ENCODE measurements at regions not wholly inside any gene's neighbourhood (a gene's known extent, or its start where the extent isn't known, plus 50 kb on each side); places are given as distances from the start of the nearest gene placed in this dataset.
A peak's percentile ranks its signal among the peaks of the same experiment; 100 is the strongest.
"Not testable (repeated sequence)": the region's sequence is repeated elsewhere in the genome, so short reads cannot be mapped to it uniquely, and the experiment has no call there.

DNA sequence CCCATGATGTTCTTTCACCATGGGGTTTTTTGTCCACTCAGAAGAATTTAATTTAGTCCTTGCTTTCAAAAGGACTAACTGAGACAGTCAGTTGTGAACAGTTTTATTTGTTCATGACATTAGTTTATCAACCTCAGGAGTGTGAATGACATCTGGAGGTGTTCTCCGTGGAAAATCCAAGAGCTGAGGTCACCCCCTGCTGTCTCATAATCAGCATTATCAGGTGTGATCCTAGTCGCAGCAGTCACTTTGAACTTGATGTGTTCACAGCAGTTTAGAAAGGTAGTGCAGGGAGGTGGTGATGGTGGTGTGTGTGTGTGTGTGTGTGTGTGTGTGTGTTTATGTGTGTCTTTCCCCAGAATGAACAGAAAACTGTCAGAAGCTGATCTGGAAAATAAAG lies 1760.8 kb upstream of the PCDH10 start:
- no peak for DNase-seq

DNA sequence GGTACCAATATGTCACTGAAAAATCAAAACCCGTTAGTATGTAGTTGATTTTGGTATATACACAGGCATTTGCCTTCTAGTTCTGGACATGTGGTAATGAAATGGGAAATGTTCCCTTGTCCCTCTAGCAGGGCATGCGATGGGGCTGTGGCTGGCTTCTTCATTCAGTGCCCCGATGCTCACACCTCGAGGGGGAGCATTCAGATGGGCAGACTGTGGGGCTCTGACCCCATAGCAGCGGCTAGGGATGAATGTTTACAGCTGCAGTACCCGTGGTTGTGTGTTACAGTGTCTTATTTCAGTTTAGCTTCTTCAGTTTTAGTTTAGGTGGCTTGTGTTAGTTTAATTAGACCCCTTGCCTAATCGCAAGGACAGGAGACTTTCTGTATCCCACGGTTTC lies 1741.0 kb upstream of the PCDH10 start:
- DNase-seq, result no peak

DNA sequence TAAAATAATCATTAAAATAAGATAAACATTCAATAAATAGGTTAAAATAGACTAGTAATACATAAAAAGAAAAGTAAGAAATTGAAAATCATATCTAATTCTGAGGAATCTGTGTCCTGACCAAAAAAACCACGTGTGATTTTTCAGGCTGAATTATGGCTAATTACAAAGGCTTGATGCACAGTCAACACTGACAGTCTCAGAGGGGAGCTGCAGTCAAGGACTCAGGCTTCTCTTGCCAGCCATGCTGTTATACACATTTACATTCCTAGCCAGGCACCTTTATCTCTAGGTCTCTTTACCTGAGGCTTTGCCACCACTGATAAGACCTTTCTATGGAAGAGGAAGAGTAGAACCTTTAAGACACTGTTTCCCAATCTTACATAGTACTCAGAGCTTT lies 1737.7 kb upstream of the PCDH10 start:
- no peak for DNase-seq

DNA sequence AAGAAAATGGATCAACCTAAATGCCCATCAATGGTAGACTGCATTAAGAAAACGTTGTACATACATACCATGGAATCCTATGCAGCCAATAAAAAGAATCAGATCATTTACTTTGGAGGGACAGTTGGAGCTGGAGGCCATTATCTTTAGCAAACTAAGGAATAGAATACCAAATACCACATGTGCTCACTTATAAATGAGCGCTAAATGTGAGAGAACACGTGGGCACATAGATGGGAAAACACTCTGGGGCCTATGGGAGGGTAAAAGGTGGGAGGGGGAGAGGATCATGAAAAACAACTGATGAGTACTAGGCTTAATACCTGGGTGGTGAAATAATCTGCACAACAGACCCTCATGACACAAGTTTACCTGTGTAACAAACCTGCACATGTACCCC lies 1729.9 kb upstream of the PCDH10 start:
- no peak for DNase-seq

DNA sequence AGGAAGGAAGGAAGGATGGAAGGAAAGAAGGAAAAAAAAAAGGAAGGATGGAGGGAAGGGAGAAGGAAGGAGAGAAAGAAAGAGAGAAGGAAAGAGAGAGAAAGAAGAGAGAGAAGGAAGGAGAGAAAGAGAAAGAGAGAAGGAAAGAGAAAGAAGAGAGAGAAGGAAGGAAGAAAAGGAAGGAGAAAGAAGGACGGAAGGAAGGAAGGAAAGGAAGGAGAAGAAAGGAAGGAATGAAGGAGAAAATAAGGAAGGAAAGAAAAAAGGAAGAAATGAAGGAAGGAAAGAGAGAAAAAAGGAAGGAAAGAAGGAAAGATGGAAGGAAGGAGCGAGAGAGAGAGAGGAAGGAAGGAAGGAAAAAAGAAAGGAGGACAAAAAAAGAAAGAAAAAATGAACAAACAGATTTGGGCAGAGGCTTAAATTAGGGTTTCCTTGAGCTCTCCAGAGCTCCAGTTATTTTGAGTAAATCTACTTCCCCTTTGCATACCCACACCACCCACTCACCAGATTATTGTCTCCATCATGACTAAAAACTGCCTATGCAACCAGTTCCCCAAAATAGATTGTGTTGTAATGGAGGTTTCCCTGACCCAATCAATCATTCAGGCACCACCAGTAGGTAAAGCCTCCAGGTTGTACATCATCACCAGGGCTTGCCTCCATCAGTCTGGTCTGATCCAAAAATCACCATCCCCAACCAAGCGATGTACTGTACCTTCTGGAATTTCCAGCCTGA lies 1722.9 kb upstream of the PCDH10 start:
- no peak for DNase-seq

DNA sequence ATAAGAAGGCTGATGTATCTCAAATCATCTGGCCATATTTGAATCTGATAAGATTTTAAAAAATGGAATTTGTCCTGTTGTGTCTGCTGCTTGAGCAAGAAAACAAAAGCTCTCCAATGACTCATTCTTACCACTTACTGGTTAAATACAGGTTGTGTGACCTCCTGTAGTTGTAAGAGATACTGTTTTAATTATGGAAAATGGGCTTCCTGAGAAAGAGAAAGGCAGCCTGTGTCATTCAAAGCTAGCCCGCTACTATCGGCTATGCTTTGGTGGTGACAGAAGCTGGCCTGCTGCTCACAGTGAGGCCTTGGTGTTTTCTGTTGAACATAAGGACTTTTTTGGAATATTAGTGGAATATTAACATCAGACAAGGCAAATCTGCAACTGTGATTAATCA lies 1722.1 kb upstream of the PCDH10 start:
- no peak for DNase-seq

DNA sequence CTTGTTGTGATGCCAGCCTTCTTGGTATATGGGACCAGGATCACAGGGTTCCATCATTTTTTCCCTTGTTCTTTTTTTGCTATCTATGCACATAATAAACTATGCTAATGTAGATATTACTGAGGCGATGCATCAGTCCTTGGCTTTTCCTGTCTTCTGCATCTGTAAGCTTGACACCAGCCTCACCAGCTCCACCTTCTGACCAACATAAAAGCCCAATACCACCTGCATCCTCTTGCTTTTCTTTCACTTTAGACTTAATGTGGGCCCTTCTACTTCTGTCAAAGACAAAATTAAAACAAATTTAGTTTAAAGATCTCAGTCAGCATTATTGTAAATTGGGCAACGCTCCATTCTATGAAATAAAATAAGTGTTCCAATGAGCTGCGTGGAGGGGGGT lies 1718.8 kb upstream of the PCDH10 start:
- no peak for DNase-seq

DNA sequence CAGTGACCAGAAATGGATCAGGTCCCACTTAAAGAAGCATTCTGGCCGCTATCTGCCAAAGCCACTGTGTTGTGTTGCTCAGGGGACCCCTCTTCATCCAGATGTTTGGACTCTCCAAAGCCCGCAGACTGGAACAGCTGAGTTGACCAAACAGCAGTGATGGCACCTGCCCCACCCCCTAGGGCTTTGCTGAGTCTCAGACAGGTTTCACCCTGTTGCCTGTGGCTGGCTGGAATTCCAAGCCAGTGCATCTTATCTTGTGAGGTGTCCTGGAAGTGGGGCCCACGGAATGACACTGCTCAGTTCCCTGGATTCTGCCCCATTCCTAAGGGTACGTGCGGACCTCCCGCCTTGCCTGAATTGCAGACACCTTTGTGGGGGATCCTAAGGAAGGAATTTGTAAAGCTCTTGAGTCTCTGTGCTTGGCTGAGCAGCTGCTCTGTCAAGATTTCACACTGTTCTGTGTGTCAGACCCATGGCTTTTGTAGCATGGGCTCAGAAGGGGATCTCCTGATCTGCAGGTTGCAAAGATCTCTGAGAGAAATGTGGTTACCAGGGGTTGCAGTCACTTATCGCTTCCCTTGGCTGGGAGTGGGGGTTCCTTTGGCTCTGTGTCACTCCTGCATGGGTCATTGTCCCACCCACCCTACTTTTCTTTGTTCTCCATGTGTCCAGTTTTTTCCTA lies 1707.9 kb upstream of the PCDH10 start:
- no peak for DNase-seq

DNA sequence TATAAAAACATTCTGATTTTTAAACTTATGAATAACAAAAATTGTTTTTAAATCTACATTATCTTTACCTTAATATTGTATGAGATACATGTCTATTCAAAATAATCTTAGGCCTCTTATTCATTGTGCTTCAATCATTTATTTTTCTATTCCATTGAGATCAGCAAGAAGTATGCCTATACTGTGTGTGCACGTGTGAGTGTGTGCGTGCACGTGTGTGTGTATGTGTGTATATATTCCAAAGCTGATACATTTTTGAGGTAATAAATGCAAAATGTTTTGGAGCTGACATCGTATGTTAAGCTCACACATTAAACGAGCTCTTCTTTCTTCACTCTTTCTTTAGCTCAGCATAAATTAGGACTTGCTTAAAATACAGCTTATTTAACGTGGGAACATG lies 1701.2 kb upstream of the PCDH10 start:
- no peak for DNase-seq

DNA sequence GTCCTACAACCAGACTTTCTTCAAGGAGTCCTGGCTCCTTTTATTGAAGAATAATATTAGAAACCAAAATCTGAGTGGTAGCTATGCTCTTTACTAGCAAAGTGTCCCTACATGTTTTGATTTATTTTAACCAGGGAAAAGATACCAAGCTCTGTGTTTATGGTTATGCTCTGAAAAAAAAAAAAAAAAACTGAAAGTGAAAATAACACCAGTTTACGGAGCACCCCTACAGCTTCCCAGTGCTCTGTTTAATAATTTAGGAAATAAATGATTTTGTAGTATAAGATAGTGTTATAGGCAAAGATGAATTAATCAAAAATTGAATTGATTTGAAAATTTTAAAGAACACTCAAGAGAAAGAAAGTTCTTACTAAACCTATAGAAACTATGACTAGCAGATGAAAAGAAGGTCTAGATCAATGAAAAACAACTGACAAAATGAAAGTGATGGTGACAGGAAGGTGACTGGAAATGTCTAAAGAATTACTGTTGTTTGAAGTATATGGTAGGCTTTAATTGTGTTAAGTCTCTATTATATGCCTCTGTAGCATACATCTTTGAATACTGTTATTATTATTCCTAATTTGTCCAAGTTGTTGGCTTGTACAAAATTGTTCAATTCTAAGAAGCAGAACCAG lies 1698.4 kb upstream of the PCDH10 start:
- DNase-seq, result no peak

DNA sequence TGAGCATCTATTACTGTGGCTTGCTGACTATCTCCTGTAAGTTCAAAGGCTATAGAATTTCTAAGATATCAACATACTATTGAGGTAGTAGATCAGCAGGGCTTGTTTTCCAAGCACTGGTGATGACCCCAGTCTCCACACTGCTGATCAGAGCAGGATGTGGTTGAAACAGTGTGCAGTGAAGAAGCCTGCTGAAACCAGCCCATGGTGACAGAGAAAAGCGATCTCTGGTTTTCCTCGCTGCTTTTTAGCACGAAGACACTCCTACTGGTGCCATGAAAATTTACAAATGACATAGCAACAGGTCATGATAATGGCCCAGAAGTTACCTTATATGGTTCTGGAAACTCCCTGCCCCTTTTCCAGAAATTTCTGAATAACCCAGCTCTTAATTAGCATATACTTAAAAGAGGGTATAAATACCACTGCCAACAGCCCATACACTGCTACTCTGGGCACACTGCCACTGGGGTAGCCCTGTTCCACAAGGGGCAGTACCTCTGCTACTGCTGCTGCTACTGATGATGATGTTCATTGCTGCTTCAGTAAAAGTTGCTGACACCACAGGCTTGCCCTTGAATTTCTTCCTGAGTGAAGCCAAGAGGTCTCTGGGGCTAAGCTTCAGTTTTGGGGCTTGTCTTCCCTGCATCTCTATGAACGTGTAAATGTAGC lies 1689.5 kb upstream of the PCDH10 start:
- no peak for DNase-seq

DNA sequence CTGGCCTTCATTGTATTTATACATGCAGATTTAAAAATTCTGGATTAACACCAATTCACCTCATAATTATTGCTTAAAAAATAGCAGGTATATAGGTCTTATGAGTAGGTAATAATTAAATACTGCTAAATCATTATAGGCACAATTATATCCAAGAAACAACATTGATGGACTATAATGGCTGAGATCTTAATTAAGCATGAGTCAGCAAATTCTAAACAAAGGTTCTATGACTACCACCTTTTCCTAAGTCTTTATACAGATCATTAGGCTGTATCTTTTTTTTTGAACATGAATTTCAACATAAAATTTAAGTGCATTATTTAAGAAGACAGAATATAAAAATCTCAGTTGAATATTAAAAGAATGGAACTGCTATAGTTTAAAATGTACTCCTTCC lies 1678.7 kb upstream of the PCDH10 start:
- DNase-seq, result no peak

DNA sequence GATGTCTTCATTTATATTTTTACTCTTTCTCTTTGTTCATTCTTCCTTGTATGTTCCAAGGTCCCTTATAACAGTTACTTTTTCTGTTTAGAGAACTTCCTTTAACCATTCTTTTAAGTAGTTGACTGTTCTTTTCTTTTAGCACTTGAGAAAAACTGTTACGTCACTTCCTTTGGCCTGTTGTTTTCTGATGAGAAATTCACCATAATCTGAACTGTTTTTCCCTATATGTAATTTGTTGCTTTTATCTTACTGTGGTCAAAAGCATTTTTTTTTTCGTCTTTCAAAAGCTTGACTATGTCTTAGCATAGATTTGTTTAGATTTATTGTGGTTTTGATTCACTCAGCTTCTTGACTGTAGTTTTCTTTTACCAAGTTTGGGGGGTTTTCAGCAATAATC lies 1660.3 kb upstream of the PCDH10 start:
- no peak for DNase-seq

DNA sequence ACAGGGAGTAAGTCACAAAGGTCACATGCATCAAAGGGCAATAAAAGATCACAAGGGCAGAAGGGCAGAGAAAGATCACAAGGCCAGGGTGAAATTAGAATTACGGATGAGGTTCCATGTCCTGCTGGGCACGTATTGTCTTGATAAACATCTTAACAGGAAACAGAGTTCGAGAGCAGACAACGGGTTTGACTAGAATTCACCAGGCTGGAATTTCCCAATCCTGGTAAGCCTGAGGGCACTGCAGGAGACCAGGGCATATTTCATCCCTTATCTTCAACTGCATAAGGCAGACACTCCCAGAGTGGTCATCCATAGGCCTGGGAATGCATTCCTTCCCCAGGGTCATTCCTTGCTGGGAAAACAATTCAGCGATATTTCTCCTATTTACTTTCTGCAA lies 1652.9 kb upstream of the PCDH10 start:
- DNase-seq, result not testable (repeated sequence)

DNA sequence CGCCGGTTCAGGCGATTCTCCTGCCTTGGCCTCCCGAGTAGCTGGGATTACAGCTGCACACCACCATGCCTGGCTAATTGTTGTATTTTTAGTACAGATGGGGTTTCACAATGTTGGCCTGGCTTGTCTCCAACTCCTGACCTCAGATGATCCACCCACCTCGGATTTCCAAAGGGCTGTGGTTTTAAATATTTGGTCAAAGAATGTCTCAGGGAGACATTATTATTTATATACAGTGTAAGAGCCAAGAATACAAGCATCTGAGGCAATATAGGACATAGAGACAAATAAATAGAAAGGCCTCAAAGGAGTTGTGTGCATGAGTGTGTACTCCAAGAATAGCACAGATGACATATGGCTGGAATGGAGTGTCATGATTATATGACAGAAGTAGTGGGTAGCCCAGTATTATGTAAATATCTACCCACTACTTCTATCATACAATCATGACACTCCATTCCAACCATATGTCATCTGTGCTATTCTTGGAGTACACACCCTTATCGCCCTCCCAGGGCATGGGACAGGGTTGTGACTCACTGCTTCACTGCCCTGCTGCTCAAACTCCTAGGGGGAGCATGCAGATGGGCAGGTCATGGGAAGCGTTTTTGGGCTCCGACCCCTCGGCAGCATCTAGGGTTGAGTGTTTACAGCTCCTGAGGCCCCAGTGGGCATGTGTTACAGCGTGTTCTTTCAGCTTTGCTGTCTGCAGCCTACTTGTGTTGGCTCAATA lies 1649.8 kb upstream of the PCDH10 start:
- DNase-seq, result peak; percentile 3

DNA sequence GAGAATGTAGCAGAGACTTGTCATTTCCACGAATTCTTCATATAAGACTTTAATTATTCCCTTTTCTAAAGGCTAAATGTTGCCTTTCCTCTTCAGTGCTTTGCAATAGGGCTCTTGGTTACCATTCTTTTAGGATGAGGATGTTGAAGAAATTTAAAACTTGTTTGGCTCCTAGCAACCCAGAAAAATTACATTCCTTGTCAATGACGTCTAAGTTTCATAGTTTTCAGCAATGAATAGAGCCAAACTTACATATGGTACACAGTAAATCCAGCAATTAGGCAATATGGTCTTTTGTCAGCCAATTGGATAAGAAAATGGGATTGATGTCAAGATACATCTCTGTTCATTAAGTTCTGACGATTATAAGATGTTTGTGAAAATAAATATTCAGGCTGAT lies 1639.6 kb upstream of the PCDH10 start:
- peak; percentile 5 for DNase-seq

DNA sequence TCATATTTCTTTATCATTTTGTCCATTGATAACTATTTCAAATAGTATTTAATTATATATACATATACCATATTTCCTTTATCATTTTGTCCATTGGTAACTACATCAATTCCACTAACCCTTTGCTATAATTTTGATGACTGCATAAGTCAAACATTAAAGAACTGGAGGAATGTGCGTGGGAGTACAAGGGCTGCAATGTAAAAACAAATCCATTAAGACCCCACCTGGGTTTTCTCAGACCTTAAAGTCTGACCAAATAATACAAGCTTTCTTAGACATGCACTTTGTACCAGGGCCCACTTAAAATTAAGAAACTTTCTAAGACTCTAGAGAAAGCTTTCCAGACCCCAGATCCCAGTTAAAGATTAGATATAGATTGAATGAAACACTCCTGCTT lies 1622.4 kb upstream of the PCDH10 start:
- no peak for DNase-seq

DNA sequence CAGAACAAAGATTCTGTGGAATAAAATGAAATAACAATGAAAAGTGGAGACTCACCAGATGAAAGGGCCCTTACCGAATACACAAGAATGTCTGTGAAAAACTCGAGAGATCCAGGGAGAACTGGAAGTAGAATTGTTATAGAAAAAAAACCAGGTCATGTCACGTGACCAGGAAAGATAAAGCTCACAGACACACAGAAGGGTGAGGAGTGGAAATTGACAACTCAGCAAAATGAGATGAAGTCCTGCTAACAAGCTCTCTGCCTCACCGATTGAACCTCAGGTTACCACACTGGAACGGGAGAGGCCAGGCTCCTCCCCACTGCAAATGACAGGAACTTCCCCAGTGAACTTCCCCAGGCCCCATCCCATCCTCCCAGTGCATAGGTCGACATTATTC lies 1618.0 kb upstream of the PCDH10 start:
- no peak for DNase-seq

DNA sequence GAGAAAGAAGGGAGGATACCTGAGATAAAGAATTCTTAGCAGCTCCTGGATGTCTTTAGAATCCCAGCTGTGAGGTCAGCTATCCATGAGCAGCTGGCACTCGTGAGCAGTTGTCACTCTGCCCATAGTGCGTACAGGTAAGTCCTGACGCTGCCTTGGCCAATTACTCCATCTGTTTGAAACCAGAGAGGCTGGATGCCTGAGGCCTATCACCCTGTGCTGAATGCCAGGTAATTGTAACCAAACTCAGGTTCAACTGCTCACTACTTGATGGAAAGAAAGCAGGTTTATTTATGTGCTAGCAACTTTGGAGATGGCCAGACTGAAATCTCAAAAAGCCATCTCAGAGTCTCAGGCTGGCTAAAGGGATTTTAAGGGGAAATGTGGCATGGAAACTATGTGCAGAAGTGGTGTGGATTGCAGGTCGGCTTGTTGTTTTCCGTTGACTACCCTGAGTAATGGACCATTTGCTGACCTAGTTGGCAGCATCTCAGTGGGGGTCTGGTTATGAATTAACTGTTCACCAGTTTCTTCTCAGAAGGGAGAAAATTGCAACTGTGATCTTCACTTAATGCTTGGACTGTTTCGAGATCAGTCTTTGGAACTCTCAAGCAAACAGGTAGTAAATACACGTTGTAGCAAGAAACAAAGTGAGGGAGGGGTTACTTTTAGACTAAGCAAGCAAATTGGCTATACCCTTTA lies 1614.0 kb upstream of the PCDH10 start:
- no peak for DNase-seq

DNA sequence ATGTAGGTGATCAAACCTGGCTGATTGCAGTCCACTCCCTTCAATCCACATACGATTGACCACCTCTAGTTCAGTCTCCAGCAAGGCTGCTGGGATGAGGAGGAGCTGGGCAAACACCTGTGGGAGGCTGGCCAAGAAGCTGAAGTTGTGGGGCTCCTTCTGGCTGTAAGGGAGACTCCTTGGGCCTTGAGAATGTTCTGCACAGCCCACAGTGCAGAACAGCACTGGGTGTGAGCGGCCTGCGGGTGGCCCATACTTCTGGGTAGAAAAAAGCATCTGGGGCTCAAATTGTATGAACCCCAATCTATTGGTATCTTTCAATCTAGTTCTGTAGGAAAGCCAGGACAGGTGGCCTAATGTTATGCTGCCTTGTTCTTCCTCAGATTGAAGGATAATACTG lies 1608.8 kb upstream of the PCDH10 start:
- DNase-seq, result no peak

DNA sequence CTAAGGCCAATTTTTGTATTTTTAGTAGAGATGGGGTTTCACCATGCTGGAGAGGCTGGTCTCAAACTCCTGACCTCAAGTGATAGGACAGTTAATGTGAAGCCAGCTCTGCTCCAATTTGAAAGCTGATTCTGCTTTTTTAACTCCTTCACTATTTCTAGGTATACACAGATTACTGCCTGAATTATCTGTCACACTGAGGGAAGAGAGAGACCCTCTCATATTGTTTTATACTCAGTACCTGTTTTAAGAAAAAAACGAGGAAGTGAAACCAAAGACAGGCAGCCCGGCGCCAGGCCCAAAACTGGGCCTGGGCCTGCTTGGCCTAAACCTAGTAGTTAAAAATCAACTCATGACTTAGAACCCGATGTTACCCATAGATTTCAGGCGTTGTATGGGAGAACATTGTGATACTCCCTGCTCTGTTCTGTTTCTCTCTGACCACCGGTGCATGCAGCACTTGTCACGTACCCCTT lies 1601.5 kb upstream of the PCDH10 start:
- no peak for DNase-seq

DNA sequence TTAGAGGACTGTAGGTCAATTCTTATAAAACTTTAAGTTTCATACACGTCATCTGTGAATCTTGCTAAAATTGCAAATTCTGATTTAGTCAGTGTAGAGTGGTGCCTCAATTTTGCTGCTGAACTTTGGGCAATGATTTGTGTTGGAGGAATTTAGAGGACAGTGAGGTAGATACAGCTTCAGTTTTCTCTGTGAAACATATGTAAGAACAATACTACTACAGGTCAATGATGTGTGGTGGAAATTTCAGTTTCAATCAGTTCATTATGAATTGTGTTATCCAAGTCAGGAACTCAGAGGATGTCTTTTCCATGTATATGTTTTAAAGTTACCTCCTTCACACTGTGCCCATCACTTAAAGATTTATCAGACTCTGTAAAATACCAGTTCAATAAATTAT lies 1597.8 kb upstream of the PCDH10 start:
- DNase-seq, result no peak

Measured in hindlimb muscle (tissue), 1 donor.